Effector memory CD8-positive, alpha-beta T cell (primary cell): ENCODE measurements at regions not wholly inside any gene's neighbourhood (a gene's known extent, or its start where the extent isn't known, plus 50 kb on each side); places are given as distances from the start of the nearest gene placed in this dataset.
"Not testable (repeated sequence)": the region's sequence is repeated elsewhere in the genome, so short reads cannot be mapped to it uniquely, and the experiment has no call there.

Experiments used
- ATAC-seq: fragments of 150-1000 bp; cut with Tn5 transposase; replicated peaks from 2 replicates; pipeline ENCODE4 v1.10.0; 2021; ENCODE audit warnings: mild to moderate bottlenecking, moderate library complexity
- DNase-seq, 3 experiments: peaks; one replicate each; pipeline ENCODE4 v3.0.0; 2021
- H3K27ac Mint-ChIP-seq, 2 donors: one replicate each; pipeline ENCODE4 v1.8.0; 2022; ENCODE audit warnings: mild to moderate bottlenecking in 2 of 2, mixed read lengths in 2 of 2, moderate library complexity in 2 of 2
- H3K27me3 Mint-ChIP-seq, 2 donors: one replicate each; pipeline ENCODE4 v1.8.0; 2022; ENCODE audit warnings: mixed read lengths in 2 of 2
- H3K36me3 Mint-ChIP-seq: one replicate; pipeline ENCODE4 v1.8.0; 2022; ENCODE audit warnings: mild to moderate bottlenecking, moderate library complexity, mixed read lengths; ENCODE audit not compliant: insufficient read depth
- H3K4me1 Mint-ChIP-seq, 2 donors: one replicate each; pipeline ENCODE4 v1.8.0; 2022; ENCODE audit warnings: low read depth in 2 of 2, mixed read lengths in 2 of 2
- H3K4me3 Mint-ChIP-seq, 2 donors: one replicate each; pipeline ENCODE4 v1.8.0; 2022; ENCODE audit warnings: mild to moderate bottlenecking in 2 of 2, mixed read lengths in 2 of 2, moderate library complexity in 2 of 2
- H3K9me3 Mint-ChIP-seq, 2 donors: one replicate each; pipeline ENCODE4 v1.8.0; 2022; ENCODE audit warnings: mixed read lengths in 2 of 2

DNA sequence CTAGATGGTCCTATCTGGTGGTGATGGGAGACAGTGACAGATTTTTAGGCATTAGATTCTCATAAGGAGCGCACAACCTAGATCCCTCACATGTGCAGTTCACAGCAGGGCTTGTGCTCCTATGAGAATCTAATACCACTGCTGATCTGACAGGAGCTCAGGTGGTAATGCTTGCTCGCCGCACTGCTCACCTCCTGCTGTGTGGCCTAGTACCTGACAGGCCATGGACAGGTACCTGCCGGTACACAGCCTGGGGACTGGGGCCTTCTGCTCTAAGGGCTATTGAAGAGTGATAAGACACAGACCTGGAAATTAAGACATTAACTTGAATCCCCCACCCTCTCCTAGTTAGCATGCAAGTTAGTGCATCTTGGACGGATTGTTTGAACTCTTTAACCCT is 64.4 kb downstream of the KLRB1 start:
- H3K36me3 Mint-ChIP-seq, H3K9me3 Mint-ChIP-seq, H3K4me1 Mint-ChIP-seq, H3K4me3 Mint-ChIP-seq, H3K27me3 Mint-ChIP-seq, H3K27ac Mint-ChIP-seq, DNase-seq, ATAC-seq: not testable (repeated sequence)

DNA sequence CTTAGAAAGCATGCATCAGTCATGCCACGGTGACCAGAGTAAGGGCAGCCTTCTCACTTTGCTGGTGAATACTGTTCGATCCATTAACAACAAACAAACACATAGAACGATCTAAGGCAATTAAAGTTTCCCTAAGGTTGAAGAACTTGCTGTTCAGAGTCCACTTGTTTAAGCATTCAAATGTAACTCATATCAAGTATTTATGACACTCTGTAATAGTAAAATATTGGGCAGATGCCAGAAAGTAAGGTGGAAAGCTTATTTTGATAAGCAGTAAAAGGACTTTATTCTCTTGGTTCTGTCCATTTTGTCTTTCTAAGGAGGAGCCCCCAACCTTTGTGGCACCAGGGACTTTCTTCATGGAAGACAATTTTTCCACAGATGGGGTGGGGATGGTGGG is 64.9 kb downstream of the KLRB1 start:
- H3K27ac Mint-ChIP-seq, H3K36me3 Mint-ChIP-seq, H3K4me1 Mint-ChIP-seq, H3K4me3 Mint-ChIP-seq, DNase-seq, ATAC-seq, H3K27me3 Mint-ChIP-seq, H3K9me3 Mint-ChIP-seq: not testable (repeated sequence)

DNA sequence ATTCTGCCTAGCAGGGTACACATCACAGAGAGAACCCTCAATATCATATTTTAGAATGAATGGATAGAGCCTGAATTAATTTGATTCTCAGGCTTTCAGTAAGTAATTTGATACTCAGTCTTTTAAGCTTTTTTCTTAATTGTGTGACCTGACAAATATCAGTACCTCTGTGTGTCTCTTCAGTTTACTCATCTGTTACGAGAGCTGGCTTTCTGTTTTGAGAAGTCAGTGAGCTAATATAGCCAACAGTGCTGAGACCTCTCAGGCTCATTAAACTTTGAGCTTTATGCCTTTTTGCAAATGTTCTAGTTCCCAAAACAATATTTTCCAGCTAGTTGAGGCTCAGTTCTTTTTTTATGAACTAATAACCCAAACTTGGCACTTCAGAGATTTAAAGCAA is 91.8 kb downstream of the KLRB1 start:
- Mint-ChIP-seq H3K4me1 (peaks cover 0 to 10% of the 10 kb centered on the region in 2 donors), H3K4me3 (peak overlapping the region in 1 of 2 donors; percentile 30), H3K27ac (peak overlapping the region in 1 of 2 donors; percentile 91)
- H3K36me3 Mint-ChIP-seq, H3K27me3 Mint-ChIP-seq, ATAC-seq, H3K9me3 Mint-ChIP-seq, DNase-seq: not testable (repeated sequence)

DNA sequence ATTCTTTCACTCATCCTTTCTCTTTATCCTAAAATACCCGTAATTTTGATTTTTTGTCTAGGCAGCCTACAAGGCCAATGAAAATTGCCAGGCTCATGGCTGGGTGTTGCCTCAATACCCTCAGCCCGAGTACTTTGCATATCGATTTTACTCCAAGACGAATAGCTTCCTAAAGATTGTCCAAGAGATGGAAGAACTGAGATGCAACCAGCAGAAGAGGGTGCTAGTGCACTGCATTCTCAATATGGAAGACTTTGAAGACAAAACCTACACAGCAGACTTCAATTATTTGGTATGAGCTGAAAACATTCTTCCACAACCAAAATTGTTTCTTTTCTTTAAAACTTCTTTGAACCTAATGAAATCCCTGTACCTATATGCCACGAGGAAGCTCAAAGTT is 95.0 kb downstream of the KLRB1 start:
- H3K36me3 Mint-ChIP-seq, ATAC-seq, H3K4me3 Mint-ChIP-seq, H3K27ac Mint-ChIP-seq, DNase-seq, H3K27me3 Mint-ChIP-seq, H3K9me3 Mint-ChIP-seq: not testable (repeated sequence)
- H3K4me1 Mint-ChIP-seq = peaks cover 0 to 13% of the 10 kb centered on the region in 2 donors

DNA sequence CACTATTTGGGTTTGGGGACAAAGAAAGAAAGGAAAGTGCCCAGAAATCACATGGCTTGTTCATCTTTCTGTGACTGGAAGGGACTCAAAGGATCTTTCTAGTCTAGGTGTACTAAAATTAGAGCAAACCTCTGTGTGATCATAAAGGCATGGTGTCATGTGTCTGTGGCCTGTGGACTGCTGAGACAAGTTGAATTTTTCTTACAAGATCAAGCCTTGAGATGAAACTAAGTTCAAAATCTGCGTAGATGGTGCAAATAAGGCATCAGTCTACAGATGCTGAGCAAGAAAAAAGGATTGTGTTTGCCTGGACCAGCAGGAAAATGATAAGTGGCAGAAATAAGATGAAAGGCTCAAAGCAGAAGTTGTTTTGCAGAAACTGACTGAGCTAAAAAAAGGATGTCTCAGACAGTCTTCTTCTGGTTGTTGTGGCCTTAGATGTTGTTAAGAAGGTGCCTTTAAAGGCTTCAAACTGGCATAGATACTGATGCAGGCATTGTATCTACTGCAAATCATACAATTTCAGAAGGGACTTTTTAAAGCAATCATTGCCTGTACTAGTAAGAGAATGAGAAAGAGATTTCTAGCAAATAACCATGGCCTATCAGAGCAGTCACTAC is 97.2 kb downstream of the KLRB1 start:
- DNase-seq, H3K27me3 Mint-ChIP-seq, H3K9me3 Mint-ChIP-seq, H3K4me1 Mint-ChIP-seq, H3K36me3 Mint-ChIP-seq, ATAC-seq: not testable (repeated sequence)
- H3K4me3 Mint-ChIP-seq = peak overlapping the region in 1 of 2 donors; percentile 7
- H3K27ac Mint-ChIP-seq = peak overlapping the region in 1 of 2 donors; percentile 47

DNA sequence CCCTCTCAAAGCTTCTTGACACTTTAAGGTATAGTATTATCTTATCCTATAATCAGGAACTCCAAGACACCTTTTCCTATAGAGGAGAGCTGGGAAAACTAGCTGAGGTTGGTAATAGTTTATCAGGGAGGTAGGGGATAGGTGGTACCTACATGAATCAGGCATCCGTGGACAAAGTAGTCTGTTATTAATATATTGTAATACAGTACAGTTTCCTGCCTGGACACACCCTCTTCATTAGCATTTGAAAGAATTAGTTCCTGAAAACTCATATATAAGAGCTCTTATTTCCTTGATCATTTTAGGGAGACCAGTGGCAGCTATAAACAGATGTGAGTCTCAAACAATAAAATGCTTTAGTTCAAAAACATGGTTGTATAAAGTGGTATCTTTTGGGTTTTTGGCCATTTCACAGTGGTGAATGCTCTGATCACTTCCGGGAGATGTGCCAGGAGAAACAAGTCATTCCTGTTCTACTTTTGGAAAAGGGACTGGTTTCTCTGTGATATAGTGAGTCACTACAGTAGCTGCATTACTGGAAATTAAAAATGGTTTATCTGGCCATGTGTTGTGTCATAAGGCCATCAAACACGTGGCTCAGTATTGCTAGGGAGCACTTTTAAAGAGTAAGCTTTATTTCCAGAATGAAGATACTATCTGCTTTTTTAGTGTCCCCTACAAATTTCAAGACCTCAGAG is 98.1 kb downstream of the KLRB1 start:
- Mint-ChIP-seq H3K27ac (no peak overlapping the region), H3K4me1 (peaks cover 0 to 7% of the 10 kb centered on the region in 2 donors), H3K4me3 (no peak overlapping the region), H3K9me3 (no peaks in the 10 kb centered on the region), H3K27me3 (no peaks in the 10 kb centered on the region), H3K36me3 (no peaks in the 10 kb centered on the region)
- DNase-seq (no peak), ATAC-seq (no peak)

DNA sequence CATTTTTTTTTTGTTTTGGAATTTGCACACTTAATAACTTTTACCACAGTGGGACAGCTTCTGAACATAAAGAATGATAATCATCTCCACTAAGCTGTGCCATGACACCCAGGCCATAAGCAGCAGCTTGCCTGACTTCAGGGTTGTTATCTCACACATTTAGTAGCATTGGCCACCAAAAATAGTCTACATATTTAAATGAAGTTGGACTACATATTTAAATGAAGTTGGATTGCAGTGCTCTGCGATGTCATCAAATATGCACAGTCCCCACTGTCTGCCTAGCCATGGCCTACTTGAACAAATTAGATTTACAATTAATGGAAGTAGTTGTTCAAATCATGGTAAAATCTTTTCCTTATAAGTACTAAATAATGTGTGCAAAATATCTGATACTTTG is 101.0 kb downstream of the KLRB1 start:
- H3K27ac Mint-ChIP-seq = no peak overlapping the region
- DNase-seq (no peak), ATAC-seq (no peak)
- H3K4me3 Mint-ChIP-seq = no peak overlapping the region
- H3K36me3 Mint-ChIP-seq = no peaks in the 10 kb centered on the region
- no peaks in the 10 kb centered on the region for H3K27me3 Mint-ChIP-seq
- no peaks in the 10 kb centered on the region for H3K9me3 Mint-ChIP-seq
- peaks cover 0 to 11% of the 10 kb centered on the region in 2 donors for H3K4me1 Mint-ChIP-seq

DNA sequence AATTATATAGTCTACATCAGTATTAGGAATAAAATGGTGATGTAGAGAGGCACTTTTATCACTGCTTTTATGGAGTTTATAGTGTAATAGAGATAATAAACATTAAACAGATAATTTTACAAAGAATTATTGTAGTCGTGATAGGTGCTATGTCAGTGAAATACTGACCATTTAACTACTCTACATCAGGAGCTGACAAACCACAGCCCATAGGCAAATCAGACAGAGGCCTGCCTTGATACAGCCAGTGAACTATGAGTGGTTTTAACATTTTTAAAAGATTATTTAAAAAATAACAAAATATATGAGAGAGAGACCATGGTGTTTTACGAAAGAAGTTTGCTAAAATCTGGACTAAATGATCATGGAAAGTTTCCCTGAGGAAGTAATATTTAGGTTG is 104.3 kb downstream of the KLRB1 start:
- not testable (repeated sequence) for H3K36me3 Mint-ChIP-seq, H3K9me3 Mint-ChIP-seq, H3K4me3 Mint-ChIP-seq, H3K27me3 Mint-ChIP-seq, H3K4me1 Mint-ChIP-seq, DNase-seq, ATAC-seq, H3K27ac Mint-ChIP-seq

DNA sequence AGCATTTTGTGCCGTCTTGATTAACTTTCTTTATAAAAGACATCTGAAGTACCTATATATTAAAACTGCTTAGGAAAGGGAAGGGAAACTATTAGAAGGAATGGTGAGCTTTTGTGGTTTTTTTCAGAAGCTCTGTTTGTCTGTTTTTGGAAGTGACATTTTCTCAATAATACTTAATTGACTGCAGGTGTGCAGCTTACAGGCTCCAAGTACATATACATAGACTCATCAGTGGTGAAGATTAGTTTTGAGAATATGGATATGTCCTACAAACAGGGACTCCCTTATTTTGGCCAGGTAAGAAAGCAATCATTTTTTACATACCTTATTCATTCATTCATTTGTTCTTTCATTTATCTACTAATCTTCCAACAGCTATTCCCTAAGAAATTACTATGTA is 104.9 kb downstream of the KLRB1 start:
- not testable (repeated sequence) for H3K9me3 Mint-ChIP-seq, H3K27ac Mint-ChIP-seq, H3K27me3 Mint-ChIP-seq, H3K4me3 Mint-ChIP-seq, H3K4me1 Mint-ChIP-seq, DNase-seq, H3K36me3 Mint-ChIP-seq, ATAC-seq

DNA sequence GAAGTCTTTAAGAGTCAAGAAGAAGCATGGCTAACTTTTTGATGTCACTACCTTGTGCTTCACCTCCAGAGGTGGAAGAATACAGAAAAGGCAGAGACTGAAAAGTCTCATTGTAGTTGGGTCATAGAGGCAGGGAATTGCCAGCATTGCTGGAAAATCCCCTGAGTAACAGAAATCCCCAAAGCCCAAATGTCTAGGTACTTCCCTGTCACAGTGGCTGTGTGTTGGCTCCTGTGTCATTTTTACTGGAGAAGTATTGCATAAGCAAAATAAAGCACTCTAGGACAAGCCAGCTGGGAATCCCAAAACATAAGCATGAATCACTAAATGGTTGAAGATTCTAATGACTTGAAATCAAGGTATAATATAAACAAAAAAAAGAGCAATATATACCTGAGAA is 114.4 kb downstream of the KLRB1 start:
- H3K4me3 Mint-ChIP-seq, H3K9me3 Mint-ChIP-seq, H3K27ac Mint-ChIP-seq, H3K27me3 Mint-ChIP-seq, H3K4me1 Mint-ChIP-seq, H3K36me3 Mint-ChIP-seq, DNase-seq, ATAC-seq: not testable (repeated sequence)

DNA sequence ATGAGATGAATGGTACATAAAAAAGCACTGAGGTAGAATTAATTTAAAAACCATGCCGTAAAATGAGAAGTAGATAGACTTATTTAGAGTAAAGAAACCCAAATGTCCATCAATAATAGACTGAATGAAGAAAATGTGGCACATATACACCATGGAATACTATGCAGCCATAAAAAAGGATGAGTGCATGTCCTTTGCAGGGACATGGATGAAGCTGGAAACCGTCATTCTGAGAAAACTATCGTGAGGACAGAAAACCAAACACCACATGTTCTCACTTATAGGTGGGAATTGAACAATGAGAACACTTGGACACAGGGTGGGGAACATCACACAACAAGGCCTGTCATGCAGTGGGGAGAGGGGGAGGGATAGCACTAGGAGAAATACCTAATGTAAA is 126.4 kb downstream of the KLRB1 start:
- H3K27ac Mint-ChIP-seq, DNase-seq, H3K4me3 Mint-ChIP-seq, ATAC-seq, H3K36me3 Mint-ChIP-seq, H3K27me3 Mint-ChIP-seq, H3K9me3 Mint-ChIP-seq, H3K4me1 Mint-ChIP-seq: not testable (repeated sequence)

DNA sequence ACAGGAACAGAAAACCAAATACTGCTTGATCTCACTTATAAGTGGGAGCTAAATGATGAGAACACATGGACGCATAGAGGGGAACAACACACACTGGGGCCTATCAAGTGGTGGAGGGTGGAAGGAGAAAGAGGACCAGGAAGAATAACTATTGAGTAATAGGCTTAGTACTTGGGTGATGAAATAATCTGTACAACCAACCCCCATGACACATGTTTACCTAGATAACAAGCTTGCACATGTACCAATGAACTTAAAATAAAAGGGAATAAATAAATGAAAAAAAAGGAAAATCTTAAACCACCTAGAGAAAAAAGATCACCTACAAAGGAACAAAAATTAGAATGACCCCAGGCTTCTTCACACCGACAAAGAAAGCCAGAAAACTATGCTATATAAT is 133.5 kb downstream of the KLRB1 start:
- not testable (repeated sequence) for H3K27me3 Mint-ChIP-seq, H3K36me3 Mint-ChIP-seq, ATAC-seq, DNase-seq, H3K4me1 Mint-ChIP-seq, H3K9me3 Mint-ChIP-seq, H3K4me3 Mint-ChIP-seq
- H3K27ac Mint-ChIP-seq = peak overlapping the region in 1 of 2 donors; percentile 52

DNA sequence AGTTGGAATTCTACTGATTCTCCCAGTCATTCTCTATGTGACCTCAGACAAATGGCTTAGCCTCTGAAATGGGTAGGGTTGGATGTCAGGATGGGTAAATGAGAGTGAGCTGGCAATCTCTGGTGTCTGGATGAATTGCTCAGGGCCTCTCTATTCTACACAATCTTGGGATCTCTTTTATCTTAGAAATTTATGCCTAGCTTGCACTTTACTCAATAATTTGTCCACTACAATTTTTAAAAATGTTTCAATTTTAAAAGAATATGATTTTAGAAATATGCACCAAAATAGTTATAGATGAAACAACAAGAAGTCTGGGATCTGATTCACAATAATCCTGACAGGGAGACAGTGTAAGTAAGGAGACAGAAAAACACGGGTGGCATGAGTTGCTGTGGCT is 134.1 kb downstream of the KLRB1 start:
- DNase-seq, H3K27me3 Mint-ChIP-seq, H3K9me3 Mint-ChIP-seq, H3K4me3 Mint-ChIP-seq, H3K36me3 Mint-ChIP-seq, ATAC-seq: not testable (repeated sequence)
- Mint-ChIP-seq H3K27ac (peak overlapping the region in 1 of 2 donors; percentile 52), H3K4me1 (peaks cover 9 to 14% of the 10 kb centered on the region in 2 donors)

DNA sequence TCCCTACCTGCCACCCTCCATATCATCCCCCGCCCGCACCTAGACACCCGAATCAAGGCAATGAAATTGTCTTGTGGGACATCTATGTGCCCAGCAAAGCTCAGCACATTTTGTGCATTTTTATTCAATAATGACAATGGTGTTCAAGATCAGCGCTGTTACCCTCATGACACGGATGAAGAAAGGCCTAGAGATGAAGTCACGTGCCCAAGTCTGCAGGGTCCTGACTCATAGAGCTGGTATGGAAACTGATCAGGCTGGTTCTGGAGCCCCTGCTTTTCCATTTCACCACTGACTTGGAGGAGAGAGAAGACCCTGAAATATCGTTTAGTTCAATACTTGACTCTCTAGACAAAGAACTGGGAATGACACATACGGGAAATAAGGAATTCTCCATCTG is 136.2 kb downstream of the KLRB1 start:
- H3K27ac Mint-ChIP-seq, H3K36me3 Mint-ChIP-seq, H3K27me3 Mint-ChIP-seq, H3K9me3 Mint-ChIP-seq, ATAC-seq, H3K4me3 Mint-ChIP-seq, DNase-seq: not testable (repeated sequence)
- peaks cover 13 to 21% of the 10 kb centered on the region in 2 donors for H3K4me1 Mint-ChIP-seq
